NCI-H526 treated with DMSO at 0.1 percent for 48 hours (cell line): ENCODE measurements at regions not wholly inside any gene's neighbourhood (a gene's known extent, or its start where the extent isn't known, plus 50 kb on each side); places are given as distances from the start of the nearest gene placed in this dataset.

ENCODE experiments used
- DNase-seq: peaks from one replicate; lab custom pipeline; 2025; lab: John Stamatoyannopoulos, UW

GRCh38 chr11:32161293-32161692 lies 70.4 kb downstream of the RCN1 start:
- DNase-seq = no peak

- no peak for DNase-seq
Measured at GRCh38 chr11:32162351-32162750, 71.5 kb downstream of the RCN1 start.

- no peak for DNase-seq
Measured at GRCh38 chr11:32162906-32163305, 72.0 kb downstream of the RCN1 start.

GRCh38 chr11:32163557-32163956 lies 72.7 kb downstream of the RCN1 start:
- DNase-seq = no peak

- DNase-seq = no peak
Measured at GRCh38 chr11:32164836-32165235, 74.0 kb downstream of the RCN1 start.

GRCh38 chr11:32168924-32169323 lies 78.0 kb downstream of the RCN1 start:
- DNase-seq = no peak

- DNase-seq = no peak
Measured at GRCh38 chr11:32171445-32171844, 80.6 kb downstream of the RCN1 start.

- no peak for DNase-seq
Measured at GRCh38 chr11:32172041-32172847, 81.4 kb downstream of the RCN1 start.

- DNase-seq = peak; percentile 38
Measured at GRCh38 chr11:32172848-32173834, 82.3 kb downstream of the RCN1 start.

GRCh38 chr11:32173977-32174376 lies 83.1 kb downstream of the RCN1 start:
- no peak for DNase-seq

GRCh38 chr11:32176223-32176934 lies 85.5 kb downstream of the RCN1 start:
- DNase-seq = peak; percentile 86

GRCh38 chr11:32178692-32179091 lies 87.8 kb downstream of the RCN1 start:
- DNase-seq = no peak

- no peak for DNase-seq
Measured at GRCh38 chr11:32183512-32183911, 92.6 kb downstream of the RCN1 start.

- DNase-seq = no peak
Measured at GRCh38 chr11:32184041-32184722, 93.3 kb downstream of the RCN1 start.

- DNase-seq = no peak
Measured at GRCh38 chr11:32184723-32185376, 94.0 kb downstream of the RCN1 start.

GRCh38 chr11:32186118-32186517 lies 95.2 kb downstream of the RCN1 start:
- DNase-seq = no peak

GRCh38 chr11:32187111-32187510 lies 96.2 kb downstream of the RCN1 start:
- DNase-seq = no peak

GRCh38 chr11:32188785-32189184 lies 97.9 kb downstream of the RCN1 start:
- no peak for DNase-seq

GRCh38 chr11:32196137-32196536 lies 105.3 kb downstream of the RCN1 start:
- DNase-seq = no peak

GRCh38 chr11:32198053-32198452 lies 107.2 kb downstream of the RCN1 start:
- DNase-seq = no peak
